Mammary epithelial cell (primary cell): ENCODE measurements at regions not wholly inside any gene's neighbourhood (a gene's known extent, or its start where the extent isn't known, plus 50 kb on each side); places are given as distances from the start of the nearest gene placed in this dataset.

Source experiments
- EZH2 ChIP-seq: IDR thresholded peaks from 2 replicates; pipeline ENCODE4 v1.6.1; 2012; ENCODE audit warnings: low read length, inconsistent platforms, borderline replicate concordance
- TF ChIP-seq, protein P1 (sequence below), 2 donors: IDR thresholded peaks in 1 of 2; conservative IDR thresholded peaks in 1 of 2; 2 replicates each; pipeline ENCODE4 v1.5.1; 2011 to 2012; ENCODE audit warnings: inconsistent platforms in 2 of 2, low read length in 2 of 2, mild to moderate bottlenecking in 2 of 2, control low read depth in 1 of 2, low read depth in 1 of 2; ENCODE audit not compliant: insufficient read depth in 1 of 2; ENCODE audit errors: extremely low read depth in 1 of 2

DNA sequence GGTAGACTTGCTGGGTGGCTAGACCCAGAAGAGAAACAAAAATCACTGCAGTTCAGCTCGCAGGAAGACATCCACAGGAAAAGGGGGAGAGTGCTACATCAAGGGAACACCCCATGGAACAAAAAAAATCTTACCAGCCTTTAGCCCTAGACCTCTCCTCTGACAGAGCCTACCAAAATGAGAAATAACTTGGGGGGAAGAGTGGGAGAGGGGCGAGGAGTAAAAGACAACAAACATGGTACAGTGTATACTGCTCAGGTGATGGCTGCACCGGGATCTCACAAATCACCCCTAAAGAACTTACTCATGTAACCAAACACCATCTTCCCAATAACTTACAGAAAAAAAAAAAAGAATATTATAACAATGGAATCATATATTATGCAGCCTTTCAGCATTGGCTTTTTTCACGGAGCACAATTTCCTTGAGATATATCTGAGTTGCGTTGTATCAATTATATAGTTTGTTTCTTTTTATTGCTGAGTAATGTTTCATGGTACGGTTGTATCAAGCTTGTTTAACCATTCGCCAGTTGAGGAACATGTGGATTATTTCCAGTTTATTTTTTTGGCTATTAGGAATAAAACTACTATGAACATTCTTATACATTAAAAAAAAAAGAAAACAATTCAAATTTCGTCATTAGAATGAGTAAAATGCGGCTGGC, 90.9 kb downstream of the ZNF280B start:
- no peak for TF ChIP-seq EZH2
- TF ChIP-seq, protein P1, sequence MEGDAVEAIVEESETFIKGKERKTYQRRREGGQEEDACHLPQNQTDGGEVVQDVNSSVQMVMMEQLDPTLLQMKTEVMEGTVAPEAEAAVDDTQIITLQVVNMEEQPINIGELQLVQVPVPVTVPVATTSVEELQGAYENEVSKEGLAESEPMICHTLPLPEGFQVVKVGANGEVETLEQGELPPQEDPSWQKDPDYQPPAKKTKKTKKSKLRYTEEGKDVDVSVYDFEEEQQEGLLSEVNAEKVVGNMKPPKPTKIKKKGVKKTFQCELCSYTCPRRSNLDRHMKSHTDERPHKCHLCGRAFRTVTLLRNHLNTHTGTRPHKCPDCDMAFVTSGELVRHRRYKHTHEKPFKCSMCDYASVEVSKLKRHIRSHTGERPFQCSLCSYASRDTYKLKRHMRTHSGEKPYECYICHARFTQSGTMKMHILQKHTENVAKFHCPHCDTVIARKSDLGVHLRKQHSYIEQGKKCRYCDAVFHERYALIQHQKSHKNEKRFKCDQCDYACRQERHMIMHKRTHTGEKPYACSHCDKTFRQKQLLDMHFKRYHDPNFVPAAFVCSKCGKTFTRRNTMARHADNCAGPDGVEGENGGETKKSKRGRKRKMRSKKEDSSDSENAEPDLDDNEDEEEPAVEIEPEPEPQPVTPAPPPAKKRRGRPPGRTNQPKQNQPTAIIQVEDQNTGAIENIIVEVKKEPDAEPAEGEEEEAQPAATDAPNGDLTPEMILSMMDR (conservative IDR thresholded peaks at IDR 0.05 in 1 of 2, IDR thresholded peaks at IDR 0.05 in 1 of 2; ENCODE audit: extremely low read depth in 1 of 2, insufficient read depth in 1 of 2, low read depth in 1 of 2, low read length in 2 of 2) = no peak
